ENCODE measurements at regions not wholly inside any gene's neighbourhood (a gene's known extent, or its start where the extent isn't known, plus 50 kb on each side); places are given as distances from the start of the nearest gene placed in this dataset.

DNA sequence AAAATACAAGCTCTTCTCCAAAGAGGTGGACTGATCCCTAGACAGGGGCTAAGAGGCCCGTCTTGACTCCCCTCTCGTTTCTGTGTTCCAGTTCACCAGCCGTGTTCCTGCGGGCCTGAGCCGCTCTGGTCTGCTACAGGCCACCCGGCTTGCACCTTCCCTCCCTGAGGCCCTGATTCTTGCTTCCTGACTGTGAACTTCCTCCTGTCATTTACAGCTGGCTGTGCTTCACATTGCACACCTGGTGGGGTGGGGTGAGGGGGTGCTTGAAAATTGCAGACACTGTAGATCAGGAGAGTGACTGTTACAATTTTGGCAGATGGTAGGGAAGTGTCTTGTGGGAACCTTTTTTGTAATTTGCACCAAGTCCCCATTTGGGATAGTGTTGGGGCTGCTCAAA lies 64.4 kb downstream of the TSN start:
- no peak overlapping the region for H3K27ac ChIP-seq (ENCODE audit: extremely low read depth, low read depth, low read length)
- DNase-seq (ENCODE audit: extremely low read depth in 1 of 4, low spot score in 3 of 4) (no peak), ATAC-seq (no peak), FAIRE-seq (no peak)
- H3K9me3 ChIP-seq (replicated peaks; ENCODE audit: control insufficient read depth, insufficient read depth, low read depth, low read length), result no peaks in the 10 kb centered on the region
- H2AFZ ChIP-seq (ENCODE audit: low read depth, low read length), result no peak overlapping the region
- 0% methylated on average over 6 of the region's 6 CpGs for WGBS (ENCODE audit: insufficient coverage, low coverage, missing lambda C conversion rate)
- H3K9ac ChIP-seq (ENCODE audit: insufficient read depth in 1 of 2, low read depth in 2 of 2, low read length in 2 of 2), result no peak overlapping the region
- POLR2A ChIA-PET, result no interaction called here
- H3K4me1 ChIP-seq (replicated peaks in 1 of 2; ENCODE audit: control insufficient read depth in 2 of 2, insufficient read depth in 2 of 2, low read length in 2 of 2), result no peaks in the 10 kb centered on the region
- no peak overlapping the region for H3K4me2 ChIP-seq (ENCODE audit: insufficient read depth, low read length)
- TF ChIP-seq, protein P1, sequence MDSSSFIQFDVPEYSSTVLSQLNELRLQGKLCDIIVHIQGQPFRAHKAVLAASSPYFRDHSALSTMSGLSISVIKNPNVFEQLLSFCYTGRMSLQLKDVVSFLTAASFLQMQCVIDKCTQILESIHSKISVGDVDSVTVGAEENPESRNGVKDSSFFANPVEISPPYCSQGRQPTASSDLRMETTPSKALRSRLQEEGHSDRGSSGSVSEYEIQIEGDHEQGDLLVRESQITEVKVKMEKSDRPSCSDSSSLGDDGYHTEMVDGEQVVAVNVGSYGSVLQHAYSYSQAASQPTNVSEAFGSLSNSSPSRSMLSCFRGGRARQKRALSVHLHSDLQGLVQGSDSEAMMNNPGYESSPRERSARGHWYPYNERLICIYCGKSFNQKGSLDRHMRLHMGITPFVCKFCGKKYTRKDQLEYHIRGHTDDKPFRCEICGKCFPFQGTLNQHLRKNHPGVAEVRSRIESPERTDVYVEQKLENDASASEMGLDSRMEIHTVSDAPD (CRISPR knock-in tag; IDR thresholded peaks at IDR 0.05), result no peak
- H3K27me3 ChIP-seq (ENCODE audit: control insufficient read depth in 2 of 2, insufficient read depth in 2 of 2, low read length in 2 of 2), result peaks cover 2 to 22% of the 10 kb centered on the region in 2 experiments; a peak in 2 of 5 replicates
- H3K36me3 ChIP-seq (ENCODE audit: control insufficient read depth, insufficient read depth, low read length), result no peaks in the 10 kb centered on the region
- H3K4me3 ChIP-seq, result no peak overlapping the region
- no peaks in the 10 kb centered on the region for H3K9me1 ChIP-seq (ENCODE audit: control insufficient read depth, insufficient read depth, low read length)
- in situ Hi-C loops (cut with MboI) (no loop called here), intact Hi-C loops (cut with micrococcal nuclease) (no loop called here)
- BruUV-seq (replicated peaks), result no TSS peak
- H4K20me1 ChIP-seq (replicated peaks; ENCODE audit: control insufficient read depth, insufficient read depth, low read length), result no peaks in the 10 kb centered on the region
- no peaks in the 10 kb centered on the region for H3K79me2 ChIP-seq (ENCODE audit: control insufficient read depth, insufficient read depth, low read length)
- CTCF ChIA-PET (ENCODE audit: low intra/inter-chr PET ratio), result no interaction called here

DNA sequence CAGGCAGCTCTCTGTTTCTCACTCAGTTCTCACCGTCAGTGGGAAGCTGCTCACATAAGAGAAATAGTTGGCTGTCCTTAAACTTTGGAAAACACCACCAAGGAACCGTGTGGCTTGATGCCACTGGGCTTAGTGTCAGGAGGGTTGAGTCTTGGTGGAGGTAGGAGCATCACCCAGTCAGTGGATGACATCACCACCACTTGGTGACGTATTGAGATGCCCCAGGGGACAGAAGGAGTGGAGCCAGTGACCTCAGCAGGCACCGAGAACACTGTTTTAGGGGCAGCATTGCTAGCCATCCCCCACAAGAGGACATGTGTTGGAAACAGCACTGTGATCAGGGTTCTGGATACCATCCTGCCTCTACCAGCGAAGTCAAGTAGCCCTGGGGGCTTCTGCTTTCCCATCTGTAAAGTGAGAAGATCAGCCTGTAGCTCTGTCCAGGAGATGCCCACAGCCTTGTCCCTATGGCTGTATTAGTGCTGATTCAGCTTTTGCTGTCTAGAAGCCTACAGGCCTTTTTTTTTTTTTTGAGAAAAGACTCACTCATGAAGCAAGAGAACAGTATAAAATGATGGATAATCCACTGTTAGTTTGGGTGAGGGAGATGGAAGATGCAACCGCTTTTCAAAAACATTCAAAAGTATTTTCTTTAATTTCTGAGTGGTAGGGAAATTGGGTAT lies 66.2 kb downstream of the TSN start:
- Histone ChIP-seq H3K9ac (ENCODE audit: insufficient read depth in 1 of 2, low read depth in 2 of 2, low read length in 2 of 2) (no peak overlapping the region), H3K9me3 (replicated peaks; ENCODE audit: control insufficient read depth, insufficient read depth, low read depth, low read length) (no peaks in the 10 kb centered on the region), H4K20me1 (replicated peaks; ENCODE audit: control insufficient read depth, insufficient read depth, low read length) (no peaks in the 10 kb centered on the region), H3K79me2 (ENCODE audit: control insufficient read depth, insufficient read depth, low read length) (no peaks in the 10 kb centered on the region), H3K4me2 (ENCODE audit: insufficient read depth, low read length) (no peak overlapping the region), H2AFZ (ENCODE audit: low read depth, low read length) (no peak overlapping the region), H3K27me3 (ENCODE audit: control insufficient read depth in 2 of 2, insufficient read depth in 2 of 2, low read length in 2 of 2) (peaks cover 2 to 31% of the 10 kb centered on the region in 2 experiments; a peak in 2 of 5 replicates), H3K4me3 (no peak overlapping the region), H3K27ac (ENCODE audit: extremely low read depth, low read depth, low read length) (no peak overlapping the region), H3K9me1 (ENCODE audit: control insufficient read depth, insufficient read depth, low read length) (no peaks in the 10 kb centered on the region), H3K36me3 (ENCODE audit: control insufficient read depth, insufficient read depth, low read length) (no peaks in the 10 kb centered on the region), H3K4me1 (replicated peaks in 1 of 2; ENCODE audit: control insufficient read depth in 2 of 2, insufficient read depth in 2 of 2, low read length in 2 of 2) (no peaks in the 10 kb centered on the region)
- ATAC-seq (no peak), FAIRE-seq (no peak), DNase-seq (ENCODE audit: extremely low read depth in 1 of 4, low spot score in 3 of 4) (no peak)
- 0% methylated on average over 6 of the region's 6 CpGs for WGBS (ENCODE audit: insufficient coverage, low coverage, missing lambda C conversion rate)
- ChIA-PET CTCF (ENCODE audit: low intra/inter-chr PET ratio) (no interaction called here), POLR2A (interaction anchor here (0.8 to 1.6 kb wide), 4 partner anchors 10 to 111 kb away, joined by 3 to 6 read pairs (median 4); no protein-coding TSS in a partner anchor)
- in situ Hi-C loops (cut with MboI) (no loop called here), intact Hi-C loops (cut with micrococcal nuclease) (no loop called here)
- no TSS peak for BruUV-seq (replicated peaks)
- TF ChIP-seq ETS2 (tag; IDR thresholded peaks at IDR 0.05; ENCODE audit: borderline replicate concordance, poor library complexity, severe bottlenecking) (no peak), DNMT1 (IDR thresholded peaks at IDR 0.05) (no peak), NONO (IDR thresholded peaks at IDR 0.05; ENCODE audit: low read depth in 2 of 2, low read length in 1 of 2) (no peak), MEIS2 (IDR thresholded peaks at IDR 0.05; ENCODE audit: partially characterized antibody) (no peak), ZNF140 (CRISPR knock-in tag; IDR thresholded peaks at IDR 0.05) (no peak)
- TF ChIP-seq, protein P2, sequence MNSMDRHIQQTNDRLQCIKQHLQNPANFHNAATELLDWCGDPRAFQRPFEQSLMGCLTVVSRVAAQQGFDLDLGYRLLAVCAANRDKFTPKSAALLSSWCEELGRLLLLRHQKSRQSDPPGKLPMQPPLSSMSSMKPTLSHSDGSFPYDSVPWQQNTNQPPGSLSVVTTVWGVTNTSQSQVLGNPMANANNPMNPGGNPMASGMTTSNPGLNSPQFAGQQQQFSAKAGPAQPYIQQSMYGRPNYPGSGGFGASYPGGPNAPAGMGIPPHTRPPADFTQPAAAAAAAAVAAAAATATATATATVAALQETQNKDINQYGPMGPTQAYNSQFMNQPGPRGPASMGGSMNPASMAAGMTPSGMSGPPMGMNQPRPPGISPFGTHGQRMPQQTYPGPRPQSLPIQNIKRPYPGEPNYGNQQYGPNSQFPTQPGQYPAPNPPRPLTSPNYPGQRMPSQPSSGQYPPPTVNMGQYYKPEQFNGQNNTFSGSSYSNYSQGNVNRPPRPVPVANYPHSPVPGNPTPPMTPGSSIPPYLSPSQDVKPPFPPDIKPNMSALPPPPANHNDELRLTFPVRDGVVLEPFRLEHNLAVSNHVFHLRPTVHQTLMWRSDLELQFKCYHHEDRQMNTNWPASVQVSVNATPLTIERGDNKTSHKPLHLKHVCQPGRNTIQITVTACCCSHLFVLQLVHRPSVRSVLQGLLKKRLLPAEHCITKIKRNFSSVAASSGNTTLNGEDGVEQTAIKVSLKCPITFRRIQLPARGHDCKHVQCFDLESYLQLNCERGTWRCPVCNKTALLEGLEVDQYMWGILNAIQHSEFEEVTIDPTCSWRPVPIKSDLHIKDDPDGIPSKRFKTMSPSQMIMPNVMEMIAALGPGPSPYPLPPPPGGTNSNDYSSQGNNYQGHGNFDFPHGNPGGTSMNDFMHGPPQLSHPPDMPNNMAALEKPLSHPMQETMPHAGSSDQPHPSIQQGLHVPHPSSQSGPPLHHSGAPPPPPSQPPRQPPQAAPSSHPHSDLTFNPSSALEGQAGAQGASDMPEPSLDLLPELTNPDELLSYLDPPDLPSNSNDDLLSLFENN (IDR thresholded peaks at IDR 0.05; ENCODE audit: low read depth in 2 of 2, low read length in 2 of 2), result no peak
